Inflammatory macrophage treated with lipopolysaccharide for 4 hours (primary cell): ENCODE measurements at regions not wholly inside any gene's neighbourhood (a gene's known extent, or its start where the extent isn't known, plus 50 kb on each side); places are given as distances from the start of the nearest gene placed in this dataset.
"Not testable (repeated sequence)": the region's sequence is repeated elsewhere in the genome, so short reads cannot be mapped to it uniquely, and the experiment has no call there.

ENCODE experiments used
- DNase-seq: peaks from one replicate; pipeline ENCODE4 v3.0.0-alpha.2; 2020

- DNase-seq, result no peak
These were observed 406.2 kb downstream of the LIG4 start for GRCh38 chr13:107809125-107809524.

- no peak for DNase-seq
These were observed 406.9 kb downstream of the LIG4 start for GRCh38 chr13:107808389-107808788.

- DNase-seq, result no peak
These were observed 407.8 kb downstream of the LIG4 start for GRCh38 chr13:107807306-107808073.

GRCh38 chr13:107806726-107807125, 408.6 kb downstream of the LIG4 start:
- DNase-seq, result no peak

- no peak for DNase-seq
These were observed 411.4 kb downstream of the LIG4 start for GRCh38 chr13:107803822-107804495.

GRCh38 chr13:107801621-107802020, 413.7 kb downstream of the LIG4 start:
- DNase-seq, result no peak

GRCh38 chr13:107799001-107799400, 416.3 kb downstream of the LIG4 start:
- no peak for DNase-seq

- no peak for DNase-seq
These were observed 424.9 kb downstream of the LIG4 start for GRCh38 chr13:107790397-107790796.

- DNase-seq, result no peak
These were observed 426.7 kb downstream of the LIG4 start for GRCh38 chr13:107788464-107789165.

- not testable (repeated sequence) for DNase-seq
These were observed 432.7 kb downstream of the LIG4 start for GRCh38 chr13:107782646-107783045.

- no peak for DNase-seq
These were observed 437.2 kb downstream of the LIG4 start for GRCh38 chr13:107778094-107778493.

GRCh38 chr13:107770541-107770940, 444.8 kb downstream of the LIG4 start:
- DNase-seq, result no peak

GRCh38 chr13:107767119-107767518, 448.2 kb downstream of the LIG4 start:
- DNase-seq, result no peak

GRCh38 chr13:107765724-107766401, 449.5 kb downstream of the LIG4 start:
- DNase-seq, result no peak

- DNase-seq, result no peak
These were observed 451.3 kb downstream of the LIG4 start for GRCh38 chr13:107764046-107764445.

- no peak for DNase-seq
These were observed 461.6 kb downstream of the LIG4 start for GRCh38 chr13:107753748-107754147.

- no peak for DNase-seq
These were observed 462.0 kb downstream of the LIG4 start for GRCh38 chr13:107753291-107753690.

- no peak for DNase-seq
These were observed 471.4 kb downstream of the LIG4 start for GRCh38 chr13:107743983-107744382.

GRCh38 chr13:107743526-107743925, 471.8 kb downstream of the LIG4 start:
- no peak for DNase-seq

GRCh38 chr13:107743100-107743499, 472.2 kb downstream of the LIG4 start:
- DNase-seq, result no peak

GRCh38 chr13:107742544-107742943, 472.8 kb downstream of the LIG4 start:
- no peak for DNase-seq

- DNase-seq, result no peak
These were observed 477.3 kb downstream of the LIG4 start for GRCh38 chr13:107738004-107738403.

GRCh38 chr13:107736731-107737130, 478.6 kb downstream of the LIG4 start:
- no peak for DNase-seq
